Astrocyte of the cerebellum (primary cell): ENCODE measurements at regions not wholly inside any gene's neighbourhood (a gene's known extent, or its start where the extent isn't known, plus 50 kb on each side); places are given as distances from the start of the nearest gene placed in this dataset.

ENCODE experiments used
- DNase-seq: peaks from one replicate; pipeline ENCODE4 v3.0.0-alpha.2; 2011; ENCODE audit warnings: low read depth
- H3K4me3 ChIP-seq: 2 replicates; pipeline ENCODE4 v1.5.1; 2011; ENCODE audit warnings: mild to moderate bottlenecking, low read depth, low read length, moderate library complexity
- CTCF ChIP-seq: IDR thresholded peaks from 2 replicates; pipeline ENCODE4 v1.5.1; 2012; ENCODE audit warnings: low read length, low read depth, moderate library complexity, mild to moderate bottlenecking; ENCODE audit errors: missing control alignments
- in situ Hi-C: cut with HindIII; loops from 2 replicates; pipeline ENCODE4 v1.10.0; 2017; ENCODE audit warnings: low sequenced_read_pairs

DNA sequence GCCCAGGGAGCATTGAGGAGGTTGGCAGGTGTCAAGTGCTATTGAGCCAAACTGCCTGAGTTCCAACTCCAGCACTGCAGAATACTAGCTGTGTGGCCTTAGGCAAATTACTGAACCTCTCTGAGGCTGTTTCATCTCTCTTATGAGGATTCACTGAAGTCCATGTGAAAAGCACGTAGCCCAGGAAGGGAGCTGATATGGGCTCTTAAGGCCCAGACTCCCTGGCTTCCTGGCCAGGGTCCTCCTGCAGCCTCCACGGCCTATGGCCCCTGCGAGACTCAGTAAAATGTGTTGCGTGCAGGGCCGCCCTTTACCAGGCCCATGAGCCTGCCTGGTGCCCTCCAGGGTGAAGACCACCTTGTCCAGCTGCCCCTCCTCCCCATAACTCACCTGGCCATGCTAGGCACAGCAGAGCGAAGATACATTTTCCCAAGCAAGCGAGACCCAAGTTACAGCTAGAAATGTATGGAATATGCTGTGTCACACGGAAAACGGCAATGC is 133.7 kb upstream of the TNRC6C start:
- in situ Hi-C loops = no loop called here
- TF ChIP-seq CTCF = no peak
- DNase-seq = no peak
- H3K4me3 ChIP-seq = no peak overlapping the region

GRCh38 chr17:77825621-77826020 is 132.9 kb upstream of the TNRC6C start:
- DNase-seq = no peak
- no peak for TF ChIP-seq CTCF
- H3K4me3 ChIP-seq = no peak overlapping the region
- in situ Hi-C loops = no loop called here

DNA sequence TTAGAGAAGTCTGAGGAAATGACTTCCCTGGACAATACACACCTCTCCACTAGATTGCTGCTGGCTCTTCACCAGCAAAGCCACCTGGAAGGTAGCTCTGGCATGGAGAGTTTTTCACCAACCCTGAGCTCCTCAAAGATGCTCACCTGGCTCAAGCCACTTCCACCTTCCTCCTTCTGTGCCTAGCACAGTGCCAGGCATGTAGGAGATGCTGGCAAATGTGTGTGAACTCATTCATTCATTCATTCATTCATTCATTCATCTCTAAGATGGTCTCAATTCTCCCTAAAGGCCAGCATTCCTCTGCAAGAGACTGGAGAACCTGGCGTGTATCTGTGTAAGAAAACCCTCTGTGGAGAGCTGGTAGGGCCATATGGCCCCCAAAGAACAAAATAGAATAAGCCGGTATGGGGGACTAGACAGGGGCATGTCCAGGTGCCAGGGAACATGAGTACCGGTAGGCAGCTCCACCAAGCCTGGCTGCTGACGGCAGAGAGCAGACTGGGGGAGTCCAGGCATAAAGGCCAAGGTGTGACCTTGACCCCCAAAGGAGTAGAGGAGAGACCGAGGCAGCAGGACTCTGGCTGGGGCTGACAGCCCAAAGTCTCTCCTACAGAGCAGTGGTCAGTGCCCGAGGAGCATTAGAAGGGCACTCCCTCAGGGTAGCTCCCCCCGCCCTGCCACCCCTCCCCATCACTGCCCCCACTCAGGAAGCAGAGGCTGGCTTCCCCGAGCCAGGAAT is 132.2 kb upstream of the TNRC6C start:
- in situ Hi-C loops = no loop called here
- H3K4me3 ChIP-seq = no peak overlapping the region
- no peak for DNase-seq
- no peak for TF ChIP-seq CTCF

DNA sequence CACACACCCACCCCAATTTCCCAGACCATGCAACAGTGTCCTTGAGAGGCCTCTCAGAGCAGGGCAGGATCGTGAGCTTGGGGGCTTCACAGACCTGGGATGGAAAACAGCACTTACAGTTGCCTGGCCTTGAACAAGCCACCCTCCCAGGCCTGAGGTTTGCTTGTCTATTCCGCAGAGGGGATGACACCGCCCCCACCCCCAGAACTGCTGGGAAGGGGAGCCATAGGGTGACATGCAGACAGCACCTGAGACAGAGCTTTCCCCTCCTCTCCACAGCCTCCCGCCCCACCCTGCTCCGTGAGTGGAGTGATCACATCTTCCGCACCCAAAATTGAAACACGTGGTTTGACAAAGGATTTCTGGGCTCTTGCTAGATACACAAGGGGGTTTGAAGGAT is 131.5 kb upstream of the TNRC6C start:
- TF ChIP-seq CTCF = no peak
- in situ Hi-C loops = no loop called here
- DNase-seq = no peak
- no peak overlapping the region for H3K4me3 ChIP-seq

DNA sequence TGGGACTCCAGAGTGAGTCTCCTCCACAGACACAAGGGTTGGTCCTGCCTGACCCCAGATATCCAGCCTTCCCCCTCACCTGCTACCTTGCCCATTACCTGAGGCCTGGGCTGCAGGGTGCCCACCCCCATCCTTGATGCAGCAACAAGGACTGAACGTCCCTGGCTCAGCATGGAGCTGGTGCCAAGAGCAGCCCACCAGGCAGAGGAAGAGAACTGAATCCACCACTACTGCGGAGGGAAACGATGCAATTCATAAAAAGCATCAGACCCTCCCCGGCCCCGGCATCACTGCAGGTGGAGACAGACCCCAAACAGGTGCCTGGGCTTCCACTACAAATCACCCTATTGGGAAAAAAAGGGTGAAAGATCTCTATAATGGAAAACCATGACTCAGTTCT is 131.0 kb upstream of the TNRC6C start:
- TF ChIP-seq CTCF = no peak
- DNase-seq = no peak
- H3K4me3 ChIP-seq = no peak overlapping the region
- in situ Hi-C loops = no loop called here

GRCh38 chr17:77828749-77829539 is 129.6 kb upstream of the TNRC6C start:
- no peak for DNase-seq
- no peak for TF ChIP-seq CTCF
- no peak overlapping the region for H3K4me3 ChIP-seq
- in situ Hi-C loops = no loop called here
